Ishikawa (cell line): ENCODE measurements at regions not wholly inside any gene's neighbourhood (a gene's known extent, or its start where the extent isn't known, plus 50 kb on each side); places are given as distances from the start of the nearest gene placed in this dataset.

Experiments
- CEBPB ChIP-seq: IDR thresholded peaks from 2 replicates; pipeline ENCODE4 v1.6.1; 2012
- CREB1 ChIP-seq: IDR thresholded peaks from 2 replicates; pipeline ENCODE4 v1.6.1; 2012; ENCODE audit warnings: low read depth
- EGR1 ChIP-seq: IDR thresholded peaks from 2 replicates; pipeline ENCODE4 v1.6.1; 2012
- EP300 ChIP-seq: IDR thresholded peaks from 2 replicates; pipeline ENCODE4 v1.6.1; 2012; ENCODE audit warnings: borderline replicate concordance
- FOXM1 ChIP-seq: IDR thresholded peaks from 2 replicates; pipeline ENCODE4 v1.6.1; 2012; ENCODE audit warnings: low read depth, borderline replicate concordance
- NFIC ChIP-seq: IDR thresholded peaks from 2 replicates; pipeline ENCODE4 v1.6.1; 2012
- RAD21 ChIP-seq: IDR thresholded peaks from 2 replicates; pipeline ENCODE4 v1.6.1; 2012; ENCODE audit warnings: low read depth
- TAF1 ChIP-seq: IDR thresholded peaks from 2 replicates; pipeline ENCODE4 v1.6.1; 2012; ENCODE audit warnings: low read depth, mild to moderate bottlenecking
- TCF12 ChIP-seq: IDR thresholded peaks from 2 replicates; pipeline ENCODE4 v1.6.1; 2012; ENCODE audit warnings: low read depth
- TEAD4 ChIP-seq: IDR thresholded peaks from 2 replicates; pipeline ENCODE4 v1.6.1; 2012
- USF1 ChIP-seq: IDR thresholded peaks from 2 replicates; pipeline ENCODE4 v1.6.1; 2012
- YY1 ChIP-seq: IDR thresholded peaks from 2 replicates; pipeline ENCODE4 v1.6.1; 2012; ENCODE audit warnings: low read depth
- ZBTB7A ChIP-seq: IDR thresholded peaks from 2 replicates; pipeline ENCODE4 v1.6.1; 2012; ENCODE audit warnings: low read depth
- TF ChIP-seq, protein P1 (sequence below): IDR thresholded peaks from 2 replicates; pipeline ENCODE4 v1.6.1; 2012
- TF ChIP-seq, protein P2 (sequence below): IDR thresholded peaks from 2 replicates; pipeline ENCODE4 v1.6.1; 2012; ENCODE audit warnings: low read depth, mild to moderate bottlenecking

DNA sequence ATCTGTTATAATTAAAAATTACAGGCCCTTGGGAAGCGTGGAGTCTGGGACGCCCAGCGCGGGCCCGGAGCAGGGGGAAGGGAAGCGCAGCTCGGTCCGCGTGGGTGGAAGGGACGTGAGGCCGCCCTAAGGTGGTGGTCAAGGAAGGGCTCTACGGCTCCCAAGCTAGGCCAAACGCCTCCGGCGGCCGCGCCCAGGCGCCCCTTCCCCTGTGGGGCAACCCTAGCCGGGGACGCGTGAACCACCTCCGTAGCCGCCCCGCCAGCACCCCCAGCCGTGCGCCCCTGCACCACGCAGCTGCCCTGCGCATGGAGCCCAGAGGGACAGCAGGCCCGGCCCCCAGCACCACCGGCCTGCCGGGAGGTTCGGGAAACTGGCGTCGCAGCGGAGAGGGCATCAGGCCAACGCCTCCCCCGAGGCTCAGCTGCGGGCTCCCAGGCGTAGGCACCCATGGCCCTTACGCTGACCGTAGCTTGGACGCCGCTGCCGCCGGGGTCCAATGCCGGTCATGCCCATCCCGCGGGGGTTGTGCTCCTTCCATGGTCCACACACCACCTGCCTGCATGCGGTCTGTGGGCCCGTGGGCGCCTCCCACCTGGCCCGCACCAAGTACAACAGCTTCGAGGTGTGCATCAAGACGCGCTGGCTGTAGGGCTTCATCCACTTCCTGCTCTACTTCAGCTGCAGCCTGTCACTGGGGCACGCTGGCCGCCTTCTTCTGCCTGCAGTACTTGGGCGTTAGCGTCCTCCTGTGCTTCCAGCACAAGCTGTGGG, 166.7 kb downstream of the SEPTIN7 start:
- TF ChIP-seq TCF12 = no peak
- no peak for TF ChIP-seq CEBPB
- TF ChIP-seq FOXM1 = no peak
- TF ChIP-seq CREB1 = no peak
- TF ChIP-seq USF1 = no peak
- TF ChIP-seq RAD21 = no peak
- TF ChIP-seq ZBTB7A = no peak

DNA sequence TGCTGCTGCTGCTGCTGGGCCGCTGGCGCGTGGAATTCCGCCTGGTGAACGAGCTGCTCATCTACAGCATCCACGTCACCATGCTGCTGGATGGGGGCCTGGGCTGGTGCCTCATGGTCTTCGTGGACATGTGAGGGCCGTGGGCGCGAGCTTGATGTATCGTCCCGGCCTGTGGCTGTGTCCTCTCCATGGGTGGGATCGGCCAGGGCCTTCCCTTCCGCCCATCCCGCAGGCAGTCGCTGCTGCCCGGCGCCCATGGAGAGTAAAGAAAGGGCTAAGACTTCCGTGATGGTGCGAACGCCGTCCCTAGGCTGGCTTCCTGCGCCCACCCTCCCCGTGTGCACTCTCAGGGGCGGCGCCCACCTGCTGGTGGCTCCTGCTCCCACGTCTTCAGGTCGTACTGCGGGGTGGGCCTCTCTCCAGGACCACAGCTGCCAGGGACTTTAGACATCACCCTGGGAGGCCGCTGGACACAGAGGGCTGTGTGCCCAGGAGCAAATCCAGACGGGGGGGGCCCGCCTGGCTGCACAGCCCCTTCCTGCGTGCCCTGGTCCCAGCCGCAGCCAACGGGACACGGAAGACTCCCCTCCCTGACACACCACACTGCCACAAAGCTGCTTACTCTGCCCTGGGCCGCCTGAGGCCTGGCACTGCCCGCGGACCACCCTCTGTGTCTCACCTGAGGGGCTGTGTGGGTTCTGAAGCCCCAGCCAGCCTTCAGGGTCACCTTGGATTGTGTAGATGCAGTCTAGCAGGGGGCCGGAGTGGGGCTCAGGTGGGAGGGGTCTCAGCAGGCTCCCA, 167.5 kb downstream of the SEPTIN7 start:
- TF ChIP-seq, protein P1, sequence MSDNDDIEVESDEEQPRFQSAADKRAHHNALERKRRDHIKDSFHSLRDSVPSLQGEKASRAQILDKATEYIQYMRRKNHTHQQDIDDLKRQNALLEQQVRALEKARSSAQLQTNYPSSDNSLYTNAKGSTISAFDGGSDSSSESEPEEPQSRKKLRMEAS = no peak
- no peak for TF ChIP-seq TAF1
- no peak for TF ChIP-seq USF1
- TF ChIP-seq FOXM1 = no peak

GRCh38 chr7:35969066-35969465, 168.2 kb downstream of the SEPTIN7 start:
- TF ChIP-seq, protein P1 = no peak
- TF ChIP-seq RAD21 (no peak), EGR1 (no peak), CREB1 (no peak), FOXM1 (no peak), NFIC (no peak), EP300 (no peak), TCF12 (no peak), USF1 (no peak), TAF1 (no peak), TEAD4 (no peak), ZBTB7A (no peak)
- TF ChIP-seq, protein P2, sequence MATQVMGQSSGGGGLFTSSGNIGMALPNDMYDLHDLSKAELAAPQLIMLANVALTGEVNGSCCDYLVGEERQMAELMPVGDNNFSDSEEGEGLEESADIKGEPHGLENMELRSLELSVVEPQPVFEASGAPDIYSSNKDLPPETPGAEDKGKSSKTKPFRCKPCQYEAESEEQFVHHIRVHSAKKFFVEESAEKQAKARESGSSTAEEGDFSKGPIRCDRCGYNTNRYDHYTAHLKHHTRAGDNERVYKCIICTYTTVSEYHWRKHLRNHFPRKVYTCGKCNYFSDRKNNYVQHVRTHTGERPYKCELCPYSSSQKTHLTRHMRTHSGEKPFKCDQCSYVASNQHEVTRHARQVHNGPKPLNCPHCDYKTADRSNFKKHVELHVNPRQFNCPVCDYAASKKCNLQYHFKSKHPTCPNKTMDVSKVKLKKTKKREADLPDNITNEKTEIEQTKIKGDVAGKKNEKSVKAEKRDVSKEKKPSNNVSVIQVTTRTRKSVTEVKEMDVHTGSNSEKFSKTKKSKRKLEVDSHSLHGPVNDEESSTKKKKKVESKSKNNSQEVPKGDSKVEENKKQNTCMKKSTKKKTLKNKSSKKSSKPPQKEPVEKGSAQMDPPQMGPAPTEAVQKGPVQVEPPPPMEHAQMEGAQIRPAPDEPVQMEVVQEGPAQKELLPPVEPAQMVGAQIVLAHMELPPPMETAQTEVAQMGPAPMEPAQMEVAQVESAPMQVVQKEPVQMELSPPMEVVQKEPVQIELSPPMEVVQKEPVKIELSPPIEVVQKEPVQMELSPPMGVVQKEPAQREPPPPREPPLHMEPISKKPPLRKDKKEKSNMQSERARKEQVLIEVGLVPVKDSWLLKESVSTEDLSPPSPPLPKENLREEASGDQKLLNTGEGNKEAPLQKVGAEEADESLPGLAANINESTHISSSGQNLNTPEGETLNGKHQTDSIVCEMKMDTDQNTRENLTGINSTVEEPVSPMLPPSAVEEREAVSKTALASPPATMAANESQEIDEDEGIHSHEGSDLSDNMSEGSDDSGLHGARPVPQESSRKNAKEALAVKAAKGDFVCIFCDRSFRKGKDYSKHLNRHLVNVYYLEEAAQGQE = no peak

- TF ChIP-seq ZBTB7A (no peak), USF1 (no peak), NFIC (no peak), CREB1 (no peak), TAF1 (no peak), FOXM1 (no peak), TCF12 (no peak), CEBPB (no peak), EGR1 (no peak), RAD21 (no peak), TEAD4 (no peak), EP300 (no peak), YY1 (no peak)
- TF ChIP-seq, protein P2 = no peak
- TF ChIP-seq, protein P1 = no peak
Observed at GRCh38 chr7:35970458-35970857, 169.6 kb downstream of the SEPTIN7 start.
